ENCODE measurements at regions not wholly inside any gene's neighbourhood (a gene's known extent, or its start where the extent isn't known, plus 50 kb on each side); places are given as distances from the start of the nearest gene placed in this dataset.
"Not testable (repeated sequence)": the region's sequence is repeated elsewhere in the genome, so short reads cannot be mapped to it uniquely, and the experiment has no call there.

GRCh38 chr1:95297906-95298305 lies 63.9 kb downstream of the RWDD3 start:
- DNase-seq: not testable (repeated sequence)

DNA sequence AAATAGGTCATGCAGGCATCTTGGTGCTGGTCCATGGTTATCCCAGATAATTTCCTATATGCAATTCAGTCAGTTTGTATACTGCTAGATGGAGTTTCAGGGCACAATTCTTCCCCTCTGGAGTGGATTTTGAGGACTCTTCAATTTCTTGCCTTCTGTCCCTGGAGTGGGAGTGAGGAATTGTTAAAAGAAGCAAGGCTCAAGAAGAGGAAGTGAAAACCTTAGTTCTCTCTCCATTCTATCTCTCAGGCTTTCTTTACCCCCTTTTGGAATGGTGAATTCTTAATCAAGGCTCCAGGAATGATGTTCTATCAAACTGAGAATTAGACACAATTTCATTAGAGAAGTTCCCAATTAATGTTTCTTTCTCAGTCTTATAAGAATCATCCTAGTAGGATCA lies 67.1 kb downstream of the RWDD3 start:
- DNase-seq: no peak

- no peak for DNase-seq
These were observed 67.6 kb downstream of the RWDD3 start for GRCh38 chr1:95301614-95302013.

DNA sequence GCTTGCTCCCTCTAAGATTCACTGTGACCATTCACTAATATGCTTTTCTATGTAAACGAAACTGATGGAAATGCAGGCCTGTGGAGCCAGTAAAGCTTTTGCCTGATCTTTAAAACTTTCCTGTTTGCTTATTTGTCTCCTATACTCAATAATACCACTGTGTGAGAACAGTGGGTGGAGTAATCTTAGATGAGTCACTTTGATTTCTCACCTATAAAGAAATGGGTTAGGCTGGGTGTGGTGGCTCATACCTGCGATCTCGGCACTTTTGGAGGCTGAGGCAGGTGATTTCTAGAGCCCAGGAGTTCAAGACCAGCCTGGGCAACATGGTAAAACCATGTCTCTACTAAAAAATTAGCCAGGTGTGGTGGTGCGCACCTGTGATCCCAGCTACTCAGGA lies 70.8 kb downstream of the RWDD3 start:
- DNase-seq: no peak

DNA sequence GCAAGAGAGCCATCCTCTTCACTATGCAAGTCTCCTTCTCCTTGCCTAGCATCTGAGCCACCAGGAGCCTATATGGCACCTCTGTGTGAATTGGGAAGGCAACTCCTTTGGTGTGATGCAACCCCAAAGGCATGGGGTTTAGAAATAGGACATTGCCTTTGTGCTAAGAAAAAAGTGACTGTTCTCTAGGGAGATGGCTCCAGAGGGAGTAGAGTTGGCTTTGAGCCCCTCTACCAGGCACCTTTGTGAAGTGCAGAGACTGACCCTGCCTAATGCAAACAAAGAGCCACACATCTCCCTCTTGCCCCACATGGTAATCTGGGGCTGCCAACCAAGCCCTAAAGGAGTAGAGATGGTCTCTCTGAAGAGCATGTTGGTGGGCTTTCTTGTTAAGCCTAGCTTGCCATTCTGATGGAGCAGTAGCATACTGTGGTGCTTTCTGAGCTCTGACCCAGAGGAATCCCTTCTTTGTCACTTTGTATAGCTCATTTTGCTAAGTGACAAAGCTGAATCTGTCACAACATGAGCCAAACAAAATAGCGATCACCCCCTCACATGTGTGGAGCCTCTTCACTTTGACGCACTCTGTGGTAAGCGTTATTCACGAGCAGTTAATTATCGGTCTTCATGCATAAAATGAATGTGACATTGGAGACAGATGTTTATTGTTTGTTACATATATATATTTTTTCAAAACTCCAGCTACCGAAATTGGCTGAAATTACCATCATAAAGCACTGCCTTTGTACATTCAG lies 74.4 kb downstream of the RWDD3 start:
- DNase-seq: no peak

DNA sequence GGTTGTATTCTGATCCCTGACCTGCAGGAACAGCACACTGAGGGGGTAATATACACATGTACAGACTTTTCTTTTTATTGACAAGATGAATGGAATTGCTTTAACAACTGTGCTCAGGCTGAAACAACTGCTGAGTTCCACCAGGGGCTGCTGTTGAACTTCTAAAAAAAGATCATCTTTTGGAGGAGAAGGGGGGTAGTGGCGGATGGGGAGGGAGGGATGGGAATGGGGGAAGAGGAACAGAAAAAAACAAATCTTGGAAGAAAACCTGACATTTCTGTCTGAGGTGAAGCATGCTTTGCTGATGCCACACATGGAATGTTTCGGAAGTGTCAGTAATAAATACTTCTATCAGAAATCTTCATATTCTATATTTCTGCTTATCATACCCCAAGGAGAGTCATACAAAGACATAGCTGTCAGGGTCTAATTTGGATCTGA lies 75.0 kb downstream of the RWDD3 start:
- peak; percentile 67 for DNase-seq

DNA sequence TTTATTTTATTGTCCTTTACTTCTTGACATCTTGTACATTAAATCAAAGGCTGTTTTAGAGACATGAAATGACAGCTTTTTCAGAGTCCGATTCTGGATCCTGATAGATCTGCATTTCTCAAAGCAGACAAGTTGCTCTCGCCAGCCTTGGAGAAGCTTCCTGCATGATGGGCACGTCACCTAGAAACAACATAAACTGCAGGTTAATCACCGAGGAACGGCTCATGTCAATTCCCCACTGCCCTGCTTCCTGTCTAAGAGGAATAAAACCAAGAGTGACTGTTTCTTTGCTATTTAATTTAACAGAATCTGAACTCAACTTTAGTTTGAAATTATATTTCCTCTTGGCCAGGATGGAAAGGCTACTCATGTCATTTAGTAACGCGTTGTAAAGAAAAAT lies 77.0 kb downstream of the RWDD3 start:
- DNase-seq: peak; percentile 69

GRCh38 chr1:95311762-95312161 lies 77.8 kb downstream of the RWDD3 start:
- peak; percentile 30 for DNase-seq

- no peak for DNase-seq
These were observed 78.2 kb downstream of the RWDD3 start for GRCh38 chr1:95312181-95312580.

- no peak for DNase-seq
These were observed 79.5 kb downstream of the RWDD3 start for GRCh38 chr1:95313527-95313926.

DNA sequence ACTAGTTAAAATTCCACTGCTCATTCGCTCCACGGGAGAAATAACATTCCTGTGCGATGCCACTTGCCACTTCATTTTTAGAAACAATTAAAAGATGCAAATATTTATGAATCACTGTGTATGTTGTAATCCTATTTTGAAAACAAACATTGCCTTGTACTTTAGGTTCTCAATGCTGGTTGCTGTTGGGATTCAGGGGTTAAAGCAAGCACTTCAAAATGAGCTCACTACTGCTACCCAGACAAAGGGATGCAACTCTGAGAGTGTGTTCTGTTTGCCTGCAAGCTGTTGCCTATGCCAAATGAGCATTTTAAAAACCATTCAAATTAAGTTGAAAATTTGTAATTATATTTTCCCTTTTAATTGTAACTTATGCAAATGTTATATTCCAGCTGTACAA lies 87.5 kb downstream of the RWDD3 start:
- no peak for DNase-seq

GRCh38 chr1:95323123-95323522 lies 89.1 kb downstream of the RWDD3 start:
- DNase-seq: no peak

DNA sequence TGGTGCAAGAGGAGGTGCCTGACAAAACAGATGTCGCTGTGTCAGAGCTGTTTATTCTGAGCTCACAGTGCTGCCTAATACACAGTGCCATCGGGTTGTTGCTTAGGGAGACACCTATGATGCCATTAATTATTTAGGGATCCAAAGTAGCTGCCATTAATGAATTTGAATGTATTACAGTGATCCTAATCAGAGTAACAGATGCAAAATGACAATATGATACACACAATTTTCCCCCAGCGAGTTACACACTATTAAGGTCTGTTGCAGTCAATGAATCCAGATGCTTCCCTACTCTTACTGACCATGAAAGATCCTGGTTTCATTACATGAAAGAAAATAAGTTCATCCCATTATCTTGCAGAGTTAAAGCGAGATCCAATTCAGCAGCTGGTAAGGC lies 91.3 kb downstream of the RWDD3 start:
- no peak for DNase-seq

DNA sequence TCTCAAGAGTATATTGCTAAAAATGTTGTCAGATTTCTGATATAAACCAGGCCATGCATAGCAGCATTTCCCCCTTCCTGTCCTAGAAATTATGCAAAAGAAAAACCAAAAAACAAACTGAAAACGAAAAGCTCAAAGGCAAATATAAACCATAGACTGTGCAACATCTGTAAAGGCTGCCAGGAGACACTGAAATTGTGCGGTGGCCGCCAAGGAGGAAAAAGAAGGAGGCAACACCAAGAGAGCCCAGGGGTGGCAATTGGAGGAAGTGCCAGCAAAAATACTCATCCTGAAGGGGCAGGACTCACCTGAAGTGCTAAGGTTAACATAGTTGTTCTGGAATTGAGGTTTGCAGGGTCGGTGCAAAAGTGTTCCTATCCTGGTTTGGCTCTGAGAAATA lies 92.0 kb downstream of the RWDD3 start:
- no peak for DNase-seq

DNA sequence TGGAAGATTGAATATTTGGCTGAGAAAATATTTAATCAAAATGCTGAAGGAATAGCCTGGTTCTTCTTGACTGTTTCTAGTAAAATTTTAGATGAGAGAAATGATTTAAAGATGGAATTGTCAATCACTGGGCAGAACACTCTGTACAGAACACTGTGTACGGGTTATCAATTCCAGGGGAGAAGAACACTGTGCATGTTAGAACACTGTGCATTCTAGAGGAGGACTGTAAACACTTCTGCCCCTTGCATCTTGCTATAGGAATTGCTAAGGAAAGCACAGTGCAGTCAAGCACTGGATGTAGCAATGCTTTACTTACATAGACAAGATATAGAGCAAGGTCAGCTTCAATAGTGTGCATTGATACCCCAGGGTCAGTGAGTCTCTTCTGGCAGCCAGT lies 98.7 kb downstream of the RWDD3 start:
- DNase-seq: no peak

- no peak for DNase-seq
These were observed 105.4 kb downstream of the RWDD3 start for GRCh38 chr1:95339377-95339776.

DNA sequence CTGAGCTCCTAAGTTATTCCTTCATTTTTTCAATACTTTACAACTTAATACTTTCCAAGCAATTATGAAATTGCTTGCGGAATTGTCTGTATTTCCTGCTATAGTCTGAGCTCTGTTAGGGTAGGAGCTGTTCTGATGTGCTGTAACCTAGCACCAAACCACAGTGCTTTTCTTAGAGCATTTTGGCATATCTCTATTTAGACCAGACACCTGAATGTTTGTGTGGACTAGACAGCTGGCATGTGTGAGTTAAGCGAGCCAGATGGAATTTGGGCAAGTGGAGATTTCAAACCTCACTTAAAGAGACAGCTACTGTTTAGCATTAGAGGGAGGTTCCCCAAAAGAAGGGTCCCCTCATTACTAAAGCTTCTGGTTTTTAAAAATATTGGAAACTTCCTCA lies 106.1 kb downstream of the RWDD3 start:
- DNase-seq: no peak

DNA sequence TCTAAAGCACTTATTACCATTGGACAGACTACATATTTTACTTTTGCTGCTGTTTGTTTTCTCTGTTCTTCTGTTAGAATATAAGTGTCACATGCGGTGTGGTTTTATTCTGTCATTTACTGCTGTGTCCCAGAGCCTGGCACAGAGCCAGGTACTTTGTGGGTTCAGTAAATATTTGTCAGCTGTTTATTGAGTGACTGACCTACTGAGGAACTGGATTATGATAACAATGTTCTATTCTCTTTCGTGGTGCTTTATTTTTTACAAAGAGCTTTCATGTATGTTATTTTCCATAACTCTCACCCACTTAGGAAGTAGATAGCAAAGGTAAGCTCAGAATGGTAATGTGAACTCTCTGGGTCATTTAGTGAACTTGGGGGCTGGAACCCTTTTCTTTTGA lies 118.8 kb downstream of the RWDD3 start:
- DNase-seq: peak; percentile 99

DNA sequence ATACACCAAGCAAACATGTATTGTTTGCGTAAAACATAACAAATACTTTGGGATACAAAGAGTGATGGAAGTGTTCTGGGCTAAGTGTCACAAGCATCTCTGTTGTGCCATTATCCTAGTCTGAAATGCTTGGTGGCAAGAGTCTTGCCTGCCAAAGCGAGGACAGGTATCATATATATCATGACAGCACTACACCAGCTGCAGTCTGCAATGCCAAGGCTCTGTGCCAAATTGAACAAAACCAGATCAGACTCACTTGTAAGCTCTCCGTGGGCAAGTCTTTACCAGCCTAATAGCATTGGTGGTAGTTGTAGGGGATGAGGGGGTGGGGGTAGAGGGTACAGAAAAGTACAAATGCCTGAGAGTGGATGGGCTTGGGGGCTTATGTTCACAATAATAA lies 119.2 kb downstream of the RWDD3 start:
- no peak for DNase-seq

DNA sequence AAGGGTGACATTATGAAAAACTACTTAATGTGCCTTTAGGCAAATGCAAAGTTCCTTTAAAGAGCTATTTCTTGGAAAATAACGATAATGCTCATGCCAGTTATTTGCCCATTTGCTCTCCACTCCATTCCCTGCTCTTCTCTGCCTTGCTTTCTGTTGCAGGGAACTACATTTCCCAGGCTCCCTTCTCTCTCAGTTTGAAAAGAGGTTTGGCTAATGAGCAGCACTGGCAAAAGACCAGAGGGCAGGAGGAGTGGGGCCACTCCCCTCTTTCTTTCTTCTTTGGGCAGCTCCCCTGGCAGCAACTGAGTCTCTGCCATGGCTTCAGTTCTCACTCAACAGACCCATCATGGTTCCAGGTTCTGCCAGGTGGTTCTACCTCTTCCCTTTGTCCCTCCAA lies 130.5 kb downstream of the RWDD3 start:
- no peak for DNase-seq

GRCh38 chr1:95366498-95366897 lies 132.5 kb downstream of the RWDD3 start:
- no peak for DNase-seq

DNA sequence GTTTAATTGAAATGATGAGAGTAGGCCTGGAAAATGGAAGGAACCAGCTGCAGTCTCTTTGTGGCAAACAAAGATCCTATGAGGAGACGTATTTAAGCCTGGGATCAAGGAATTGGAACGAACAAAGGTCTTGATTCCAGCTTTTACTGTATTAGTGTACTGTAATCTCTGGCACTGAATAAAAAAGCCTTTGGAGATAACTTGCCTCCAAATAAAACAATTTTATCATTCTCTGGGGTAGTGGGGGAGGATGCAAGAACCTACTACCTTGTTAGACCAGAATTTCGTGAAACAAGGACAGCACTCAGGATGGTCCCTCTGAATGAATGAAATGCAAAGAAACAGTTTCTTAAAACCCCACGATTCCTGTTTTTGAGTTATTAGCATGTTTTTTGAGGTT lies 134.2 kb downstream of the RWDD3 start:
- no peak for DNase-seq

DNA sequence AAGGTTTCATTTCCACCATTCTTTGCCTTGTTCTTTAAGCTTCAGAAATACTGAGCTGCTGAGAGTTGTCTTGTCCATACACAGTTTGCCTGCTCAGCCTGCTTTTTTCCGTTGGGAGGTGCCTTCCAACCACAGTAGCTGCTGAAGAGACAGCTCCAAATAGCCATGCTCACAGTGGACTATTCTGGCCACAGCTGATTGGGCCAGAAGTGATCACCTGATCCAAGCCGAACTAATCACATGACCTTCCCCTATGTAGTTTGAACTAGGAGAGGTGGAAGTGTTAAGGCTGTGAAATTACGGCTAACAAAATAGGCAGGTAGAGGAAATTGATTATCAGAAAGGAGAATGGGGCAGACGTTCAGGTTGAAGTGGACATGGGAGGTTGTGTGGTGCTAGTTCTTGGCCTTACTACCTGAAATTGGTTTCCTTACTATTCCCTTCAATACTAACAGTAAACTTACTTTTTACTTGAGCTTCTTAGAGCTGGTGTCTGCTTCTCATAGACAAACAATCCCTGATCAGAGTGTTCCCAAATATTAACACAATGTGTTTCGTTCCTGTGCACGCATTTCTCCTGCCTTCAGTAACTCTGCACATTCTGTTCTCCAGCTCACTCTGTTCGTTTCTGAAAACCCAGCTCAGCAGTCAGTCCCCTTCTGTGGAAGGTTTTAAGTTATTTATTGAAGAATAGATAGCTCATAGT lies 136.1 kb downstream of the RWDD3 start:
- DNase-seq: peak; percentile 25

GRCh38 chr1:95370691-95371562 lies 136.9 kb downstream of the RWDD3 start:
- DNase-seq: peak; percentile 58

All from NCI-H510A treated with DMSO at 0.1 percent for 48 hours (cell line).